GM21528 (cell line): ENCODE measurements at regions not wholly inside any gene's neighbourhood (a gene's known extent, or its start where the extent isn't known, plus 50 kb on each side); places are given as distances from the start of the nearest gene placed in this dataset.

ENCODE experiments used
- ATAC-seq: cut with Tn5 transposase; IDR thresholded peaks from one replicate; pipeline ENCODE4 v1.9.1; 2021; ENCODE audit warnings: mild to moderate bottlenecking, moderate library complexity; ENCODE audit not compliant: unreplicated experiment, low FRiP score

DNA sequence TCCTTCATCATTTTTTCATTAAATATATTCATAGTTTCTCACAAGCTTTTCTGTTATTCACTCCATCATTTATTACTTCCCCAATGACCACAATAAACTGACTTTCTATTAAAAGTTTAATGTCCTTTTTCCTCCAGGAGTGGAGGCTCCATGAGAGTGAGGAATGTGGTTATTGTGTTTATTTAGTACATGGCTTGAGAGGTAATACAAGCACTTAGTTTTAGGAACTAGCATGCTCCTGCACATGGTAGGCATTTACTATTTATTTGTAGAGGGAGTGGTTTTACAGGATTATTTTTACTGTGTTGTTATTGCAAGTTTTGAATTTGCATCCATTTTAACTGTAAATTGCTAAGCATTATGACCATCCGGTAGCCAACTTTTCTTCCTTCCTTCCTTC, 412.9 kb upstream of the SUCLG2 start:
- no peak for ATAC-seq

DNA sequence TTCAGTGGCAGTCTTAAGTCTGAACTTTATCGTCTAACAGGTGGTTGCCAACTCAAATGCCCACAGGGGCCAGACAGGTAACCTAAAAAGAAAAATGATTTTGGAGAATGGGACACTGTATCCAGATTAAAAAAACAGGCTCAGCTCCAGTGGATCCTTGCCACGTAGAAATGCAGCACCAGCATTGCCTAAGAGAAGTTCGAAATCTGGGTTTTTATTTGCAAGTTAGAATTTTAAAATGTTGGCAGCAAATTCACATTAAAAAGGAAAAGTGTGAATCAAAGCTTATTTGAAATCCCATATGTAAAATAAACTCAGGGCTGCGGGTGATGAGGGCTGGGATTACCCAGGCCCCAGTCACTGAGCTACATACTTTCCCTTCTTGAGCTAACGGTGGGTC, 408.5 kb upstream of the SUCLG2 start:
- ATAC-seq = no peak

DNA sequence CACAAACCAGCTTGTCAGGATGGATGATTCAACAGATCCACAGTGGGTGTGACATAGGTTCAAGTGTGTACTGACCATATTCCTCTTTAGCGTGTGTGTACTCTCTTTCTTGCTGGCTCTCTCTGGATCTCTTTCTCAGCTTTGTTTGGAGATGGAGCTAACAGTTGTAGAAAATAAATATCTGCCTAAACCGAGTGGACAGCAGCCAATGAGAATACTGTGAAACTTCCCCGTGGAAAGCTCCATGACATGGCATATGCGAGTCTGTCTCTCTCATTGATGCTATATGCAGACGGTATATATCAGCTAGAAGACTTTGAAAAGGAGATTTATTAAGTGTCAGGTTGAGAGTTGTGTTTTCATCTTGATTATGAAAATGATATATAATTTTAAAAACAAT, 406.5 kb upstream of the SUCLG2 start:
- ATAC-seq = no peak

DNA sequence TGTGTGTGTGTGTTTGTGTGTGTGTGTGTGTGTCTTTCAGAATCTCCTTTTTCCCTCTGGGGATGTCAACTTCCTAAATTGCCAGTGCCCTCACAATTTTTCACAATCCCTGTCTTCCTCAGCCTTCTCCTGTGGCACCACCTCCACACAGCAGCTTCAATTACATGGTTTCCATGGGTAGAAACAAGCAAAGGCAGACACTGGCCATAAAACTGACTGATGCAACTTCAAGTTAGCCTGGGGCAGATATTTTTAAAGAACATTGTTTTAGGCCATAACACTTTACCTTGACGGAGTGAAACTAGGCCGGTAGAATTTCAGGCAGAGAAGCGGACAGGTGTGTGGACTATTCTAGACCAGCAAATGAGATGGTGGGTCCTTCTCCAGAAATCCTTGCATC, 405.8 kb upstream of the SUCLG2 start:
- no peak for ATAC-seq

DNA sequence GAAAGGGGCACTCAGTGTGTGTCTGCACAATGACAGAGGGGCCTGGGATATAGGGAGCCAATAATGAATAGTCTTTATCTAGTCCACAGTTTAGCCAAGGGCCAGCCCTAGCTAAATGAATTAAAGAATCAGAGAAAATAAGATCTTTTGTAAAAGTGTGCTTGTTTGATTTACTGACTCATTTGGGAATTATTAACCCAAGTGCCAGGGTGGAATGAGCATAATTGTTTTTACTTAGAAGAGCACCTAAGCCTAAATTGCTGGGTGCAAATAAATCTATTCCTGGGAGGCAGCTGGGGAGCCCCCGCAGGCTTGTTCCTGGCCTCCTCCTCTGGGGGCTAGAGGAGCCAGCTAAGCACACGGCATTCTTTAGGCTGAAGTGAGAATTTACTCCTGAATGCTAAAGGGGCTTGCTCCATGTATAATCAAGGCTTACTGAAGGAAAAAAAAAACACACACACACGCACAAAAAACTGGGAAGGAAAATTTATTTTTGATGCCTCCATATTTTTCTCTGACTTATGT, 405.3 kb upstream of the SUCLG2 start:
- no peak for ATAC-seq

DNA sequence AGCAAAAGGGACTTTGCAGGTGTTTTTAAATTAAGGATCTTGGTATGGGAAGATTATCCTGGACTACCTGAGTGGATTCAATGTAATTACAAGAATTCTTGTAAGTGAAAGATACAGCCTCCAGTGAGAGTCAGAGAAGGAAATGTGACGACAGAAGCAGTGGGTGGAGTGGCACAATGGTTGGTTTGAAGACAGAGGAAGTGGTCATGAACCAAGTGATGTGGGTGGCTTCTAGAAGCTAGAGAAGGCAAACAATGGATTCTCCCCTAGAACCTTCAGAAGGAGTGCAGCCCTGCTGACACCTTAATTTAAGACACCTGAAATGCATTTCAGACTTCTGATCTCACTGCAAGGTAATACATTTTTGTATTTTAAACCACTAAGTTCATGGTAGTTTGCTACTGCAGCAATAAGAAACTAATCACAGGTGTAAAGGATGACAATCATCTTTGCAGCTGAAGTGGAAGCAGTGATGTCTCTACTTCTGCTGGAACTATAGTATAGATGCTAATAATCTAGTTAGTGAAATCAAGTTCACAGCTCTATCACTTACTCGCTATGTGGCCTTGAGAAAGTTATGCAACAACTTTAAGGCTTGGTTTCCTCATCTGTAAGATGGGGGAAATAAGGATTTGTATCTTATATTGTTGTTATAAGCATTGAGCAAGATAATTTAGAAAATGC, 403.4 kb upstream of the SUCLG2 start:
- ATAC-seq = no peak

DNA sequence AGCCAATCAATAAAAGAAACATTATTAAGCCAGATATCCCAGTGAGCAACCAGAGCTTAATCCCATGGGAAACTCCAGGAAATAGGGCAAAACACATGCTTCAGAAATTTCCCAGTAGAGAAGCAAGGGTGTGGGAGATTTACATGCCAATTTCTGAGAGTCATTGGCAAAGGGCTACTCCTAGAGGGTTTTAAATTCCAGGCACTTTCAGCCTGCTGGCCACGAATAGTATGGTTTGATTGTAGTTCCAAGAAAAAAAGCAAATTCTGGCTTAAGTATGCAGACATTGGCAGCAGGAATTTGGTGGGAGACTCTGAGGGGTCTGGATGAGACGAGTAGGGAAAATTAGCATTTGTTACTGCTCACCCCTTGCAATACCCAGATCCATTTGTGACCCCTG, 402.1 kb upstream of the SUCLG2 start:
- no peak for ATAC-seq

DNA sequence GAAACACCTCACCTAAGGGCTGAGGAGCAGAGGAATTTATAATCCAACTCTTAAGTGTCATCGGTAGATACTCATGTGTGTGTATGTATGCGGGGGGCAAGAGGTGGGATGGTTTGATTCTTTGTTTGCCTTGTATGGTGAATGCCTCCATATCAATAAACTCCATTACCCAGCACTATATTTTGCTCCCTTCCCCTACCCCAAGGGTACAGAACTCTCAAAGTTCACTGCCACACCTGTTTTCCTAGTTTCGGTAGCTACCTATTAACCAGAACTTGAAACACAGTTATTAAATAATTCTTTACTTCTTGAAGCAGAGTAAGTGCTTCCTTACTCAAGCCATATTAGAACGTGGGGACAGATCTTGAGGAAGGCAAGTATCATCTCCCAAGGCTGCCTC, 400.8 kb upstream of the SUCLG2 start:
- no peak for ATAC-seq

DNA sequence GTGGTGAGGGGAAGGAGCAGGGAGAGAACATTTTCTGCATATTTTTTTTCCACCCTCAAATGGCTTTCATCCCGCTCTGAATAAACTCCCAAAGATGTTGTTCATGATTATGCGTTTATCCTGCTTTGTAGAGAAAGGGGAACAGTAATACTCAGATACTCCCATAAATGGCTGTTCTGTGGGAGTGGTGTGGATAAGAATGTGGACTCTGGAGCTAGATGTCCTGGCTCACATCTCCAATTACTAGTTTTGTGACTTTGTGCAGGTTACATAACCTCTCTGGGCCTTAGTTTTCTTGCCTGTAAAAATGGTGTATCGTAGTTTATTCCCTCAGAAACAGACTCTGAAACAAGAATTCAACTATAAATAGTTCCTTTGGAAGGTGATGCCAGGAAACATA, 395.4 kb upstream of the SUCLG2 start:
- no peak for ATAC-seq

DNA sequence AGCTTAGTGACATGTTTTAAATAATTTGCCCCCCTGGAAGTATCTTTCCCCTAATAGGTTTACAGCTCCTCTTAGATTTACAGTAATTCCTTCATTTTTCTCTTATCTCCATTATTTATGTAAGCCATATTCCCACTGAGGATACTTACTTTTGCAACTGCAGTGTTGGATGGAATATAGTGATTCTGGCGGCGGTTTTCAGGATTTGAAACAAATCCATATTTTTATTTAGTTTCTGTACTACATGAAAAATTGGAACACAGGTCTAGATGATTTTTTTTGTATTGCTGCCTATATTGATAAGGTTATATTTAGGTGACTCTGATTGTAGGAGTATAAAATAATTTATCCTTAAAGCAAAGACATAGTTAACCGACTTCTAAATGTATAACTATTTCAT, 391.6 kb upstream of the SUCLG2 start:
- no peak for ATAC-seq

DNA sequence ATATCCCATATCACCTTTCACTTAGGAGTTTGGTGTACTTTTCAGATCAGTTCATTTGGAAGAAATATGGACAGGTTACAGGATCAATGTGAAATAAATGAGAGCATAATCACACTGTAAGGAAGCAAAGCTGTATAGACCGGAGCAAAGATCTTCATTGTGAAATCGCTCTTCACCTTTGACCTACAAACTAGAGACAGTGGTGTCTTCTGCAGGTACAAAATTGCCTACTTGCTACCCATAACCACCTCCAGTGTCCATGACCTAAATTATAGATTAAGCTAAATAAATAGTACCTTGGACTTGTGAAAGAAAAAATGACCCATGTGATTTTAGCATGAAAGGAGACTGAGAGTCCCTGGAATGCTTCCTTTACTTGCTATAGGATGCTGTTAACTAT, 379.5 kb upstream of the SUCLG2 start:
- ATAC-seq = no peak

DNA sequence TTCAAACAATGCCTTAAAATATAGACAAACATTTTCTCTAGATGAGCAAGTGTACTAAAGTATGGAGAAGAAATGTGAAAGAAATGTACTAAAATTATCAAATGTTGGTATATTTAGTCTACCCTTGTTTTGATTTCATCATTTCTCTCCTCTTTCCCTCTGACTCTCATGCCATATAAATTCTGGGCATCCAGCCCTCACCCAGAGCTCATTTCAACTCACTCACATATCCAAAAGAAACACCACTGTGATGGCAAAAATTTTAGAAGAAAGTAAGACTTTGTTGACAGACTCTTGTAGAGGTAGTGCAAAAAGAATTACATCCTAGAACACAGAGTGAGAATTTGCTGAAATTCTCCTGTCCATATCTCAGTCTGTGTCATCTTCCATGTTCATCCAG, 377.8 kb upstream of the SUCLG2 start:
- no peak for ATAC-seq

DNA sequence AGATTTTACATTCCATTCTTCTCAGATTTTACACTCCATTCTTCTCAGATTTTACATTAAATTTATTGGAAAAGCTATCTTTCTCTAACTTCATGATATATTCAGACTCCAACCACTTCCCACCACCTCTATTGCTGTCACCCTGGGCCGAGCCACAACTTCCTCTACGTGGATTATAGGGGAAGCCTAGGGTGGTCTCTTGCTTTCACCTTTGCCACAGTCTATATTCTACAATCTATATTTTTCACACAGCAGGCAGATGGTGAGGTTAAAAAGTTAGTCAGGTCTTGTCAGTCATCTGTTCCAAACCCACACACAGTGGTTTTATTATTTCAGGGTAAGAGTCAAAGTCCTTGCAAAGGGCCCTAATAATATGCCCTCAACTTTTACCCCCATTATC, 370.8 kb upstream of the SUCLG2 start:
- no peak for ATAC-seq

DNA sequence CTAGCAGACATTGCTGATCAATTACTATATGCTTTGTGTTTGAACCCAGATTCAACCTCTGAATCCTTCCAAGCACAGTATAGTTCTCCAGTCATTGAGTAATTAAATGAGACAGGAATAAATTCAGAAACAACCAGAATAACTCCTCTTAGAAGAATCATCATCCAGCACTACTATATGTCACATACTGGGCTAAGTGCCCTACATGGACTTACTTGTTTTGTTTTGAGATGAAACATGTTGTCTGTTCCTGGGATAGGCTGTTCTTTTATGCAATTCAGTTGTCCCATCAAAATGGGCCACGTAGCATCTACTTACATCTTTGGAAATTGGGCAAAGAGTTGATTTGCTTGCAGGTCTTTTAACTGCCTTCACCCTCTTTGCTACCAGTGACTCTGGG, 365.5 kb upstream of the SUCLG2 start:
- no peak for ATAC-seq

DNA sequence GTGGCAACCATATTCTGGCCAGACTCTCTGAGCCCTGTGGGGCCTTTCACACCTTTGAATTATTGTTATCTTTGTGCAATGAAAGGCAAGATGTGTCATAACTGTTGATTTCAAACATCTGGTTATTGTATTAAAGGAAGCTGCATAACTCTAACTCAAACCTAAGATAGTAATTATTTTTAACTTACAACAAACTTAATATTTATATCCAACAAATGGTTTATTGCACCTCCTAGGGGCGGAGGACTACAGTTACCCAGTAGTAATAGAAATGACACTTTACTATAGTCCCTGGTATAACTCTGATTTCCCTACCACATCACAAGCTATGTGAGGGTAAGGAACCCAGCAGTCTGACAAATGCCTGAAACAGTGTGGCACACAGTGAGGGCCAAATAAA, 363.9 kb upstream of the SUCLG2 start:
- ATAC-seq = no peak

DNA sequence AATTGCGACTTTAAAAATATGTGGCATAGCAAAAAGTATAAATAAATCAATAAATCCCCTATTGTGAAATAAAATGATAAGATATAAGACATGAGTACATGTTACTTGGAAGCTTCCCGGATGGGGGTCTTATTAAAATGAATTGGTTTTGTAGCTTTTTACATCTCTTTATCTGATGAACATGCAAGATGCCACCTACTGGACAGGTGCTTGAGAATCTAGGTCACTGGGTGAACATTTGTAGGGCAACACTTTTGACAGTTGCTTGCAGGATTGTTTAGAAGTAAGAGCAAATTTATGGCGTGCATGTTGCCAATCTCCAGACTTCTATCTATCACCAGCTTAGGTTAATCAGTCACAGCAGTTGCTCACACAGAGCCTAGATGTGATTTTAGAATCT, 362.7 kb upstream of the SUCLG2 start:
- no peak for ATAC-seq

DNA sequence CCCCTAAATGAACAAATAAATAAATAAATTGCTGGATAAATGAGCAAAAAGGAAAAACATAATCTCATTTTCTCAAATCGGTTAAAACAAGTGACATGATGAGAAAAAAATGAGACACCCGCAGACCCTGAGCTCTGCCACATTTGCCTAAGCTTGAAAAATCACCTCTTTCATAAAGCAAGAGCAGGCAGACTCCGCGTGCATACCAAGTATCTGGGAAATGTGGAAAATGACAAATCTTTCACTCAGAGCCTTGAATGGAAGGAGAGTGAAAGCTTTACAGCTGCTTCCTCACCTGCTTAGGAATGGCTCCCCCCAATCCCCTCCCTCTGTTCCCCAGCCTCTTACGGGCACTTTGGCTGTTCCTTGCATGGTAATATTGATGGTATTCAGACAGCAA, 355.5 kb upstream of the SUCLG2 start:
- ATAC-seq = no peak

DNA sequence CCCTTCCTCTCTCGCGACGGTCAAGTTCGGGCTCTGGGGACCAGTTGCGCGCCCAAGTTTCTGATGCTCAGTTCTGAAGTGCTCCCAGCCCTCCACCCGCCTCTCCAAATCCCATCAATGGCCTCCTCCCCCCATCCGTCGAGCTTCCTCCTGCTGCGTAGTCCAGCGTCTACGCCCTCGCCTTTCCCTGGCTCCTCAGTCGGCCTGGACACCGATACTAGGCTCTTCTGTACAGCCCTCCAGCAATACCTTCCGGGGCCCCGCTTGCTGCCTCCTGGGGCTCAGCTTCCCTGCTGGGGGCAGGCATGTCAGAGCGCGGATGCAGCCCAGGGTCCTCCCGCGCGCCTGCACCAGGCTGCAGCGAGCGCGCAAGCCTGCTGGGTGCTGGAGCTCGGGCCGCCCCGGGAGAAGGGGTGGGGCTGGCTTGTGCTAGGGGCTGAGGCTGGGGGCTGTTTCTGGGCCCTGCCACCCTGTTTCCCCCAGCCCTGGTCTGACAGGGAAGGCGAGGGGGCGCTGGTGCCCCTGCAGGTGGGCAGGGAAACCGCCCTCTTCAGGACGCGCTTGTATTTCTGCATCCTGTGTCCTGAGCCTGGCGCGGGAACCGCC, 353.3 kb upstream of the SUCLG2 start:
- ATAC-seq = no peak

DNA sequence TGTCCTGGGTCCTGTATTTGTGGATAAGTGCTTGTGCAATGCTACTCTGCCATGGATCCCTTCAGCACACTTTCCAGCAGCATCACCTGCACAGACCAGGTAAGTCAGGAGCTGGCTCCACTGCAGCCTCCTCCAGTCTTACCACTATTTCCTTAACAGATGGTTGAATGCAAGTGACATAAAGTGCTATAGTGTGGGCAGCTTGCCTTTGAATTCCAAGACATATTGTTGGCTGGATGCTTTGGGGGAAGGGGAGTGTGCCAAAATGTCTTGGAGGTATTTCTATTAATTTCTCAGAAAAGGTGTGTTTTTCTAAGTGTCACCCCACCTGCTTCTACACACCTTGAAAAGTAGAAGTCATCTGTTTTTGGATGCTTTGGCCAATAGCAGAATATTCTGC, 352.2 kb upstream of the SUCLG2 start:
- ATAC-seq = no peak

DNA sequence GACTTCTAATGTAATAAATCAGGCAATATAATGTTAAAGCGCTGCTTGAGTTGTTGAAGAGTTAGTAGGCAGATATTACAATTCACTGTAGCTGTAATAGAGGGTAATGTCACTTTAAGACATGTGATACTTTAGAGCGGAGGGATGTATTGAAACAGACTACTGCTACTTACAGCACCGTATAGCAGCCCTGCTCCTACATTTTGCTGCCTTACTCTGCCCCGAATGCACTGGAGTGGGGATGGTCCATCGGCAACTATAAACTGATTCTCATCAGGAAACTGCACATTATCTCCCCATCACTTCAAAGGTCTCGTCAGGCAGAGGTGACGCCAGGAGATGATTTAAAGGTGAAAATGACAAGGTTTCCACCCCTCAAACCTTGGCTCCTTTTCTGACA, 349.7 kb upstream of the SUCLG2 start:
- ATAC-seq = no peak

DNA sequence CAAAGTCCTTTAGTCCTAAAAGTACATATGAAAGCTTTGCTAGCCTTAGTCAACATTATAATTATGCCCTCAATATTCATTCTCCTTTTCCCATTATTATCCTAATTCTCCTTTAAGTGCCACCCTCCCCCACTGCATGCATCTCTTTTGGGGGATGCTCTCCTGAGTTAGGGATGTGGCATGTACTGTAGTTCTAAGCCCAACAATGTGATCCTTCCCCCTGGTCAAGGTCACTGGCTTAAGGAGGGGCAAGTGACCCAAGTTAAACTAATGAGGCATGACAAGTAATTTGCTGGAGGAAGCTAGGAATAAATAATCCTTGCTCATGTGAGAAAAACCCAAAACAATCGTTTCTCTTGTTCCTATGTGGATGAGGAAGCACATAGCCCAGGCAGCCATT, 343.9 kb upstream of the SUCLG2 start:
- ATAC-seq = no peak

DNA sequence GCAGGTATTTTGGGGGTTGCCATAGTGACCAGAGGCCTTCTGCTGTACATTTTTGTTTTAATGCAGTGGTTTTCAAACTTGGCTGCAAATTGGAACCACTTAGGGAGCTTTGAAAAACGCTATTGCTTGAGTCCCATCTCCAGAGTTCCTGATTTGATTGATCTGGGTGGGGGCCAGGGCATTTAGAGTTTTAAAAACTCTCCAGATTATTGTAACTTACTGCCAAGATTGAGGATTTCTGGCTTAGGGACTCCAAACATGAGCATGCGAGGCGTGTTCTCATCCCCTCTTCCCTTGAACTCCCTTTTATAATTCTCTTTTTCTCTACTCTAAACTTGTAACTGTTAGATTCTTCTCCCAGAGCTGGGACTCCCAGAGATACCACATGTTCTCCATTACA, 340.8 kb upstream of the SUCLG2 start:
- no peak for ATAC-seq

DNA sequence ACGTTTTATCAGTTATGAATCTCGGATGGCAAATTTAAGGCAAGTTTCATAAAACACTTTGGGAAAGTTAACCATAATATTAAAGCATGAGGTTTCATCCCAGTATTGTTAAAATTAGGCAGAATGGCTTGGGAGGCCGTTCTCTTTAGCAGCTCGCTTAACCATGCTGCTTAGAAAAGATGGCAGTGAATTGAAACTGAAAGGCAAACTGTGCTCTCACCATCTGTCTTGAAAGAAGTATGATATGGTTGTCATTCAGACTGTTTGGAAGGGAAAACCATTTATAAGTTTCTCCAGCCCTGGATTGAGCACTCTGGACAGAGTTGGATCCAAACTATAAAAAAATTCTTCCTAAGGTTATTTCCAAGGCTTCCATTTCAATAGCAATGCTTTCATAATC, 332.3 kb upstream of the SUCLG2 start:
- no peak for ATAC-seq
